ENCODE measurements at regions not wholly inside any gene's neighbourhood (a gene's known extent, or its start where the extent isn't known, plus 50 kb on each side); places are given as distances from the start of the nearest gene placed in this dataset.
"Not testable (repeated sequence)": the region's sequence is repeated elsewhere in the genome, so short reads cannot be mapped to it uniquely, and the experiment has no call there.

- H3K4me1 Mint-ChIP-seq: no peaks in the 10 kb centered on the region
- H3K36me3 Mint-ChIP-seq (ENCODE audit: low read depth): no peaks in the 10 kb centered on the region
- ATAC-seq (no peak), DNase-seq (no peak)
- H3K27me3 Mint-ChIP-seq: no peaks in the 10 kb centered on the region
- no peaks in the 10 kb centered on the region for H3K9me3 ChIP-seq (ENCODE audit: control insufficient read depth, low read length, poor library complexity, severe bottlenecking)
- H3K4me3 Mint-ChIP-seq: no peak overlapping the region
- H3K27ac Mint-ChIP-seq: no peak overlapping the region
These were observed 783.2 kb upstream of the NEGR1 start for GRCh38 chr1:73065339-73066041.

- no peaks in the 10 kb centered on the region for H3K4me1 Mint-ChIP-seq
- H3K36me3 Mint-ChIP-seq (ENCODE audit: low read depth): no peaks in the 10 kb centered on the region
- no peaks in the 10 kb centered on the region for H3K9me3 ChIP-seq (ENCODE audit: control insufficient read depth, low read length, poor library complexity, severe bottlenecking)
- H3K27ac Mint-ChIP-seq: no peak overlapping the region
- DNase-seq (no peak), ATAC-seq (no peak)
- H3K27me3 Mint-ChIP-seq: no peaks in the 10 kb centered on the region
- H3K4me3 Mint-ChIP-seq: no peak overlapping the region
These were observed 774.5 kb upstream of the NEGR1 start for GRCh38 chr1:73056826-73057225.

- ATAC-seq (no peak), DNase-seq (no peak)
- H3K9me3 ChIP-seq (ENCODE audit: control insufficient read depth, low read length, poor library complexity, severe bottlenecking): peaks cover 3% of the 10 kb centered on the region
- no peak overlapping the region for H3K4me3 Mint-ChIP-seq
- no peaks in the 10 kb centered on the region for H3K36me3 Mint-ChIP-seq (ENCODE audit: low read depth)
- no peaks in the 10 kb centered on the region for H3K27me3 Mint-ChIP-seq
- no peak overlapping the region for H3K27ac Mint-ChIP-seq
- H3K4me1 Mint-ChIP-seq: no peaks in the 10 kb centered on the region
These were observed 762.1 kb upstream of the NEGR1 start for GRCh38 chr1:73044241-73045036.

GRCh38 chr1:73042403-73042802 lies 760.1 kb upstream of the NEGR1 start:
- Mint-ChIP-seq H3K4me3 (no peak overlapping the region), H3K27ac (no peak overlapping the region), H3K4me1 (no peaks in the 10 kb centered on the region), H3K36me3 (ENCODE audit: low read depth) (no peaks in the 10 kb centered on the region), H3K27me3 (no peaks in the 10 kb centered on the region)
- H3K9me3 ChIP-seq (ENCODE audit: control insufficient read depth, low read length, poor library complexity, severe bottlenecking): peaks cover 3% of the 10 kb centered on the region
- DNase-seq (no peak), ATAC-seq (no peak)

- no peaks in the 10 kb centered on the region for H3K4me1 Mint-ChIP-seq
- ATAC-seq (no peak), DNase-seq (no peak)
- no peak overlapping the region for H3K27ac Mint-ChIP-seq
- no peaks in the 10 kb centered on the region for H3K27me3 Mint-ChIP-seq
- H3K4me3 Mint-ChIP-seq: no peak overlapping the region
- H3K9me3 ChIP-seq (ENCODE audit: control insufficient read depth, low read length, poor library complexity, severe bottlenecking): peaks cover 3% of the 10 kb centered on the region
- H3K36me3 Mint-ChIP-seq (ENCODE audit: low read depth): no peaks in the 10 kb centered on the region
These were observed 758.5 kb upstream of the NEGR1 start for GRCh38 chr1:73040811-73041210.

- Mint-ChIP-seq H3K27me3 (no peaks in the 10 kb centered on the region), H3K4me1 (no peaks in the 10 kb centered on the region), H3K36me3 (ENCODE audit: low read depth) (no peaks in the 10 kb centered on the region), H3K27ac (no peak overlapping the region), H3K4me3 (no peak overlapping the region)
- no peaks in the 10 kb centered on the region for H3K9me3 ChIP-seq (ENCODE audit: control insufficient read depth, low read length, poor library complexity, severe bottlenecking)
- no peak for DNase-seq
- ATAC-seq: no peak
These were observed 751.9 kb upstream of the NEGR1 start for GRCh38 chr1:73034271-73034670.

- H3K27me3 Mint-ChIP-seq: no peaks in the 10 kb centered on the region
- DNase-seq (no peak), ATAC-seq (no peak)
- H3K9me3 ChIP-seq (ENCODE audit: control insufficient read depth, low read length, poor library complexity, severe bottlenecking): no peaks in the 10 kb centered on the region
- no peaks in the 10 kb centered on the region for H3K36me3 Mint-ChIP-seq (ENCODE audit: low read depth)
- H3K4me3 Mint-ChIP-seq: no peak overlapping the region
- no peak overlapping the region for H3K27ac Mint-ChIP-seq
- H3K4me1 Mint-ChIP-seq: no peaks in the 10 kb centered on the region
These were observed 751.3 kb upstream of the NEGR1 start for GRCh38 chr1:73033640-73034039.

GRCh38 chr1:73029571-73029970 lies 747.2 kb upstream of the NEGR1 start:
- Mint-ChIP-seq H3K27ac (no peak overlapping the region), H3K27me3 (no peaks in the 10 kb centered on the region), H3K4me3 (no peak overlapping the region), H3K36me3 (ENCODE audit: low read depth) (no peaks in the 10 kb centered on the region), H3K4me1 (no peaks in the 10 kb centered on the region)
- no peaks in the 10 kb centered on the region for H3K9me3 ChIP-seq (ENCODE audit: control insufficient read depth, low read length, poor library complexity, severe bottlenecking)
- ATAC-seq (no peak), DNase-seq (no peak)

GRCh38 chr1:73026114-73026513 lies 743.8 kb upstream of the NEGR1 start:
- no peaks in the 10 kb centered on the region for H3K4me1 Mint-ChIP-seq
- no peaks in the 10 kb centered on the region for H3K27me3 Mint-ChIP-seq
- no peak overlapping the region for H3K4me3 Mint-ChIP-seq
- ATAC-seq: no peak
- H3K9me3 ChIP-seq (ENCODE audit: control insufficient read depth, low read length, poor library complexity, severe bottlenecking): no peaks in the 10 kb centered on the region
- H3K36me3 Mint-ChIP-seq (ENCODE audit: low read depth): no peaks in the 10 kb centered on the region
- no peak for DNase-seq
- H3K27ac Mint-ChIP-seq: no peak overlapping the region

- no peaks in the 10 kb centered on the region for H3K27me3 Mint-ChIP-seq
- H3K36me3 Mint-ChIP-seq (ENCODE audit: low read depth): no peaks in the 10 kb centered on the region
- H3K27ac Mint-ChIP-seq: no peak overlapping the region
- DNase-seq (no peak), ATAC-seq (no peak)
- no peak overlapping the region for H3K4me3 Mint-ChIP-seq
- H3K9me3 ChIP-seq (ENCODE audit: control insufficient read depth, low read length, poor library complexity, severe bottlenecking): no peaks in the 10 kb centered on the region
- no peaks in the 10 kb centered on the region for H3K4me1 Mint-ChIP-seq
These were observed 727.6 kb upstream of the NEGR1 start for GRCh38 chr1:73009938-73010337.

GRCh38 chr1:73009311-73009710 lies 727.0 kb upstream of the NEGR1 start:
- no peak for DNase-seq
- H3K27ac Mint-ChIP-seq: no peak overlapping the region
- H3K9me3 ChIP-seq (ENCODE audit: control insufficient read depth, low read length, poor library complexity, severe bottlenecking): no peaks in the 10 kb centered on the region
- H3K36me3 Mint-ChIP-seq (ENCODE audit: low read depth): no peaks in the 10 kb centered on the region
- H3K4me1 Mint-ChIP-seq: no peaks in the 10 kb centered on the region
- H3K4me3 Mint-ChIP-seq: no peak overlapping the region
- no peak for ATAC-seq
- no peaks in the 10 kb centered on the region for H3K27me3 Mint-ChIP-seq

GRCh38 chr1:72997624-72998023 lies 715.3 kb upstream of the NEGR1 start:
- ATAC-seq (no peak), DNase-seq (no peak)
- H3K9me3 ChIP-seq (ENCODE audit: control insufficient read depth, low read length, poor library complexity, severe bottlenecking): no peaks in the 10 kb centered on the region
- Mint-ChIP-seq H3K4me1 (no peaks in the 10 kb centered on the region), H3K27me3 (no peaks in the 10 kb centered on the region), H3K27ac (no peak overlapping the region), H3K4me3 (no peak overlapping the region), H3K36me3 (ENCODE audit: low read depth) (no peaks in the 10 kb centered on the region)

- Mint-ChIP-seq H3K27me3 (no peaks in the 10 kb centered on the region), H3K4me3 (no peak overlapping the region), H3K4me1 (no peaks in the 10 kb centered on the region), H3K27ac (no peak overlapping the region), H3K36me3 (ENCODE audit: low read depth) (no peaks in the 10 kb centered on the region)
- ATAC-seq: no peak
- no peaks in the 10 kb centered on the region for H3K9me3 ChIP-seq (ENCODE audit: control insufficient read depth, low read length, poor library complexity, severe bottlenecking)
- no peak for DNase-seq
These were observed 714.7 kb upstream of the NEGR1 start for GRCh38 chr1:72997041-72997440.

- H3K27ac Mint-ChIP-seq, H3K4me1 Mint-ChIP-seq: not testable (repeated sequence)
These were observed 705.5 kb upstream of the NEGR1 start for GRCh38 chr1:72987871-72988270.

More at GRCh38 chr1:72987871-72988270, 705.5 kb upstream of the NEGR1 start:
- ATAC-seq; H3K27me3 Mint-ChIP-seq; H3K4me3 Mint-ChIP-seq; H3K9me3 ChIP-seq (ENCODE audit: control insufficient read depth, low read length, poor library complexity, severe bottlenecking); DNase-seq; H3K36me3 Mint-ChIP-seq (ENCODE audit: low read depth): not testable (repeated sequence)

All from T-helper 17 cell (primary cell).